HG02981 (cell line): ENCODE measurements at regions not wholly inside any gene's neighbourhood (a gene's known extent, or its start where the extent isn't known, plus 50 kb on each side); places are given as distances from the start of the nearest gene placed in this dataset.
A peak's percentile ranks its signal among the peaks of the same experiment; 100 is the strongest.
"Not testable (repeated sequence)": the region's sequence is repeated elsewhere in the genome, so short reads cannot be mapped to it uniquely, and the experiment has no call there.

Experiments
- ATAC-seq: cut with Tn5 transposase; IDR thresholded peaks from one replicate; pipeline ENCODE4 v1.9.1; 2021; ENCODE audit warnings: mild to moderate bottlenecking, moderate library complexity; ENCODE audit not compliant: unreplicated experiment

GRCh38 chrX:55142206-55142918, 53.5 kb downstream of the PAGE2 start:
- no peak for ATAC-seq

GRCh38 chrX:55142919-55143310, 54.1 kb downstream of the PAGE2 start:
- ATAC-seq, result no peak

- no peak for ATAC-seq
Measured at GRCh38 chrX:55143621-55144020, 54.8 kb downstream of the PAGE2 start.

- ATAC-seq, result no peak
Measured at GRCh38 chrX:55144697-55145096, 55.9 kb downstream of the PAGE2 start.

- no peak for ATAC-seq
Measured at GRCh38 chrX:55149242-55149641, 60.4 kb downstream of the PAGE2 start.

- ATAC-seq, result no peak
Measured at GRCh38 chrX:55151199-55151598, 62.4 kb downstream of the PAGE2 start.

GRCh38 chrX:55159551-55159950, 60.6 kb upstream of the PAGE5 start:
- ATAC-seq, result no peak

GRCh38 chrX:55160685-55161552, 59.2 kb upstream of the PAGE5 start:
- peak; percentile 81 for ATAC-seq

GRCh38 chrX:55161581-55161980, 58.6 kb upstream of the PAGE5 start:
- no peak for ATAC-seq

GRCh38 chrX:55163171-55163570, 57.0 kb upstream of the PAGE5 start:
- no peak for ATAC-seq

GRCh38 chrX:55165026-55165425, 55.1 kb upstream of the PAGE5 start:
- ATAC-seq, result not testable (repeated sequence)

GRCh38 chrX:55167124-55167803, 52.9 kb upstream of the PAGE5 start:
- ATAC-seq, result no peak

- no peak for ATAC-seq
Measured at GRCh38 chrX:55167901-55168300, 52.2 kb upstream of the PAGE5 start.

GRCh38 chrX:55169782-55170181, 50.4 kb upstream of the PAGE5 start:
- no peak for ATAC-seq
